Mesothelial cell of epicardium (in vitro differentiated cells): ENCODE measurements at regions not wholly inside any gene's neighbourhood (a gene's known extent, or its start where the extent isn't known, plus 50 kb on each side); places are given as distances from the start of the nearest gene placed in this dataset.

Source experiments
- DNase-seq, 2 experiments: peaks; one replicate each; pipeline ENCODE4 v3.0.0; 2021; ENCODE audit warnings: low spot score in 2 of 2; ENCODE audit not compliant: unreplicated experiment in 2 of 2
- H3K27ac Mint-ChIP-seq: 2 replicates; pipeline ENCODE4 v1.8.0; 2021; ENCODE audit warnings: mixed read lengths
- H3K27me3 Mint-ChIP-seq: 2 replicates; pipeline ENCODE4 v1.8.0; 2021; ENCODE audit warnings: low read depth, mixed read lengths
- H3K36me3 Mint-ChIP-seq: 2 replicates; pipeline ENCODE4 v1.8.0; 2021; ENCODE audit warnings: mixed read lengths
- H3K4me1 Mint-ChIP-seq: 2 replicates; pipeline ENCODE4 v1.8.0; 2021; ENCODE audit warnings: mixed read lengths
- H3K4me3 Mint-ChIP-seq: 2 replicates; pipeline ENCODE4 v1.8.0; 2021; ENCODE audit warnings: mild to moderate bottlenecking, moderate library complexity, mixed read lengths
- H3K9me3 Mint-ChIP-seq: 2 replicates; pipeline ENCODE4 v1.8.0; 2021; ENCODE audit warnings: mixed read lengths
- TF ChIP-seq, protein P1 (sequence below): fragments of 200-600 bp; sonication (generic); IDR thresholded peaks from one replicate; pipeline ENCODE4 v1.5.0; 2021; ENCODE audit warnings: antibody characterized with exemption; ENCODE audit not compliant: unreplicated experiment

DNA sequence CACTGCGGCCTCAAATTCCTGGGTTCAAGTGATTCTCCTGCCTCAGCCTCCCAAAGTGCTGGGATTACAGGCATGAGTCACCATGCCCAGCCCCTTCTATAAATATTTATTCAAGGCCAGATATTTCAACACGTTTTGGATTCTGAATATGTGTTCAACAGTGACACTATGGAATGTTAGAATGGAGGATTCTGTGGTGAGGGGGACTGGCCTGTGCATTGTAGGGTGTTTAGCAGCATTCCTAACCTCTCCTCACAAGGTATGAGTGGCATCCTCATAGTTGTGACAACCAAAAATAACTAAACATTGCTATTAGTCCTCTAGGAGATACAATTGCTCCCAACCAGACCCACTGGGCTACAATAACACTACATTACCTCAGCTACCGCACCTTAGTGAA lies 104.0 kb upstream of the ATP10A start:
- H3K27me3 Mint-ChIP-seq, result no peaks in the 10 kb centered on the region
- TF ChIP-seq, protein P1, sequence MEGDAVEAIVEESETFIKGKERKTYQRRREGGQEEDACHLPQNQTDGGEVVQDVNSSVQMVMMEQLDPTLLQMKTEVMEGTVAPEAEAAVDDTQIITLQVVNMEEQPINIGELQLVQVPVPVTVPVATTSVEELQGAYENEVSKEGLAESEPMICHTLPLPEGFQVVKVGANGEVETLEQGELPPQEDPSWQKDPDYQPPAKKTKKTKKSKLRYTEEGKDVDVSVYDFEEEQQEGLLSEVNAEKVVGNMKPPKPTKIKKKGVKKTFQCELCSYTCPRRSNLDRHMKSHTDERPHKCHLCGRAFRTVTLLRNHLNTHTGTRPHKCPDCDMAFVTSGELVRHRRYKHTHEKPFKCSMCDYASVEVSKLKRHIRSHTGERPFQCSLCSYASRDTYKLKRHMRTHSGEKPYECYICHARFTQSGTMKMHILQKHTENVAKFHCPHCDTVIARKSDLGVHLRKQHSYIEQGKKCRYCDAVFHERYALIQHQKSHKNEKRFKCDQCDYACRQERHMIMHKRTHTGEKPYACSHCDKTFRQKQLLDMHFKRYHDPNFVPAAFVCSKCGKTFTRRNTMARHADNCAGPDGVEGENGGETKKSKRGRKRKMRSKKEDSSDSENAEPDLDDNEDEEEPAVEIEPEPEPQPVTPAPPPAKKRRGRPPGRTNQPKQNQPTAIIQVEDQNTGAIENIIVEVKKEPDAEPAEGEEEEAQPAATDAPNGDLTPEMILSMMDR, result no peak
- no peak overlapping the region for H3K27ac Mint-ChIP-seq
- no peaks in the 10 kb centered on the region for H3K36me3 Mint-ChIP-seq
- DNase-seq, result no peak
- H3K4me1 Mint-ChIP-seq, result peaks cover 10% of the 10 kb centered on the region
- no peak overlapping the region for H3K4me3 Mint-ChIP-seq
- H3K9me3 Mint-ChIP-seq, result no peaks in the 10 kb centered on the region

DNA sequence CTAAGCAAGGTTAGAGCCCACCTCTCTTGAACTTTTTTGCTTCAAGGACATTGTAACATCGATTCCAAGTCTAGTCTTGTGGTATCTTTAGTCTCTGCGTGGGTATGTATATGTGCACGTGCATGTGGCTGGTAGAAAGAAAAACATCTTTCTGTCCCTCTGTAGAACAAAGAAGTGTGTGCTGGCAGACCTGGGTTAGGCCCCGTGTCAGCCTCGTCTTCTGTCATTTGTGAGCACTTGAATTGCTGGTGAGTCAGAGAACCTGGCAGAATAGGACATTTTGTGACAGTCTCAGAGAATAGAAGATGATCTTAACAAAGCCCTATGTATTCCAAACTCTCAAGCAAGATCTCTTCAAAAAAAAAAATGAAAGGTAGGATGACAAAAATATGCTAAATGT lies 102.2 kb upstream of the ATP10A start:
- Mint-ChIP-seq H3K27me3 (no peaks in the 10 kb centered on the region), H3K27ac (no peak overlapping the region)

GRCh38 chr15:25960273-25960672 lies 97.1 kb upstream of the ATP10A start:
- no peak for DNase-seq
- Mint-ChIP-seq H3K4me1 (peaks cover 12% of the 10 kb centered on the region), H3K27me3 (no peaks in the 10 kb centered on the region), H3K4me3 (no peak overlapping the region), H3K9me3 (no peaks in the 10 kb centered on the region), H3K36me3 (no peaks in the 10 kb centered on the region), H3K27ac (no peak overlapping the region)
- TF ChIP-seq, protein P1, result no peak

More for the DNA sequence above, 102.2 kb upstream of the ATP10A start:
- H3K4me3 Mint-ChIP-seq, result no peak overlapping the region
- no peak for DNase-seq
- no peaks in the 10 kb centered on the region for H3K36me3 Mint-ChIP-seq
- H3K9me3 Mint-ChIP-seq, result no peaks in the 10 kb centered on the region
- TF ChIP-seq, protein P1, result no peak
- H3K4me1 Mint-ChIP-seq, result peaks cover 3% of the 10 kb centered on the region

GRCh38 chr15:25959100-25959499 lies 96.0 kb upstream of the ATP10A start:
- Mint-ChIP-seq H3K9me3 (no peaks in the 10 kb centered on the region), H3K36me3 (no peaks in the 10 kb centered on the region), H3K4me3 (no peak overlapping the region), H3K27me3 (no peaks in the 10 kb centered on the region), H3K27ac (no peak overlapping the region), H3K4me1 (peaks cover 12% of the 10 kb centered on the region)
- no peak for DNase-seq
- TF ChIP-seq, protein P1, result no peak

GRCh38 chr15:25955628-25956027 lies 92.5 kb upstream of the ATP10A start:
- H3K4me1 Mint-ChIP-seq, result peaks cover 12% of the 10 kb centered on the region
- no peak for DNase-seq
- peaks cover 3% of the 10 kb centered on the region for H3K36me3 Mint-ChIP-seq
- no peaks in the 10 kb centered on the region for H3K27me3 Mint-ChIP-seq
- no peak overlapping the region for H3K27ac Mint-ChIP-seq
- TF ChIP-seq, protein P1, result no peak
- H3K9me3 Mint-ChIP-seq, result peaks cover 13% of the 10 kb centered on the region
- H3K4me3 Mint-ChIP-seq, result no peak overlapping the region

DNA sequence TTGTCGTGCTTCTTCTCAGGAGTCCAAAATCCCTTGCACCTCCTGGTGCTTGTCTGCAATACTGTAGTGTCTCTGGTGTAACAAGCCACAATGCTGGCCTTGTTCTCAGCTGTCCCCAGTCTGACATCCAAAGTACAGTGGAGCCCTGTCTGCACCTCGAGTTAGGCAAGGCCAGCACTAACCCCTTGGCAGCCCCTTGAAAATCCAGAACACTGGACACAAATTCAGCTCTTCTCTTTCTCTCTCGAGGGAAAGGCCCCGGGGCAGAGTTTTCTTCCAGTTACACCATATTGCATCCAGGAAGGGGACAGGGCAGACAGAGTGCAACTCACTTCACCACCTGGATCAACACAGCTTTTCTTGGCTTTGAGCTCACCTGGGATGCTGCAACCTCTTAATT lies 91.3 kb upstream of the ATP10A start:
- no peak overlapping the region for H3K27ac Mint-ChIP-seq
- H3K9me3 Mint-ChIP-seq, result peaks cover 13% of the 10 kb centered on the region
- H3K36me3 Mint-ChIP-seq, result peaks cover 3% of the 10 kb centered on the region
- TF ChIP-seq, protein P1, result no peak
- no peak overlapping the region for H3K4me3 Mint-ChIP-seq
- no peaks in the 10 kb centered on the region for H3K27me3 Mint-ChIP-seq
- peaks cover 10% of the 10 kb centered on the region for H3K4me1 Mint-ChIP-seq
- DNase-seq, result no peak
